HEK293 (cell line): ENCODE measurements at regions not wholly inside any gene's neighbourhood (a gene's known extent, or its start where the extent isn't known, plus 50 kb on each side); places are given as distances from the start of the nearest gene placed in this dataset.

Experiments
- CTCF ChIA-PET: fragments of 350-600 bp; formaldehyde crosslinking; extraction: SDS; loops from one replicate; lab custom pipeline; 2021; ENCODE audit warnings: antibody characterized with exemption; lab: Yijun Ruan, JAX
- POLR2A ChIA-PET: fragments of 300-600 bp; formaldehyde crosslinking; extraction: SDS; loops from one replicate; lab custom pipeline; 2020; ENCODE audit warnings: antibody characterized with exemption, inconsistent platforms; lab: Yijun Ruan, JAX
- H3K27ac ChIP-seq: fragments of 200-500 bp; sonication (Bioruptor generic); 2 replicates; pipeline ENCODE4 v1.5.1; 2014; ENCODE audit warnings: low read depth, low read length, control low read depth, inconsistent platforms; ENCODE audit errors: extremely low read depth
- H3K36me3 ChIP-seq, 2 experiments: fragments of 200-500 bp in 1 of 2; sonication (Bioruptor generic) in 1 of 2; 1 replicate in 1 of 2; 2 replicates in 1 of 2; pipeline ENCODE4 v1.5.1; 2014 to 2017; ENCODE audit warnings: inconsistent platforms in 2 of 2, low read length in 2 of 2; ENCODE audit not compliant: control insufficient read depth in 2 of 2, insufficient read depth in 1 of 2
- H3K4me1 ChIP-seq: fragments of 200-500 bp; sonication (Bioruptor generic); 2 replicates; pipeline ENCODE4 v1.5.1; 2014; ENCODE audit warnings: mild to moderate bottlenecking, low read length, inconsistent platforms; ENCODE audit not compliant: control insufficient read depth, insufficient read depth
- H3K4me3 ChIP-seq: 2 replicates; pipeline ENCODE4 v1.5.1; 2011; ENCODE audit warnings: low read depth, mild to moderate bottlenecking, control low read depth, low read length, moderate library complexity
- H3K9me3 ChIP-seq: fragments of 200-500 bp; sonication (Bioruptor generic); 2 replicates; pipeline ENCODE4 v1.5.1; 2014; ENCODE audit warnings: low read depth, low read length, inconsistent platforms; ENCODE audit not compliant: control insufficient read depth, insufficient read depth
- AEBP2 ChIP-seq: fragments of 450-650 bp; formaldehyde crosslinking; IDR thresholded peaks from 2 replicates; pipeline ENCODE4 v1.5.1; 2016; ENCODE audit warnings: missing biosample characterization, missing genetic modification characterization, borderline replicate concordance
- ELK4 ChIP-seq: IDR thresholded peaks from 2 replicates; pipeline ENCODE4 v1.6.1; 2011; ENCODE audit warnings: mild to moderate bottlenecking, low read depth, low read length, borderline replicate concordance
- GLI4 ChIP-seq: fragments of 450-650 bp; formaldehyde crosslinking; IDR thresholded peaks from 2 replicates; pipeline ENCODE4 v1.5.1; 2016; ENCODE audit warnings: missing biosample characterization, missing genetic modification characterization
- MZF1 ChIP-seq: fragments of 450-650 bp; formaldehyde crosslinking; IDR thresholded peaks from 2 replicates; pipeline ENCODE4 v1.5.1; 2017; ENCODE audit warnings: missing biosample characterization, missing genetic modification characterization, borderline replicate concordance
- SP3 ChIP-seq: fragments of 450-650 bp; formaldehyde crosslinking; IDR thresholded peaks from 2 replicates; pipeline ENCODE4 v1.5.1; 2016; ENCODE audit warnings: missing biosample characterization, missing genetic modification characterization
- TRIM28 ChIP-seq: IDR thresholded peaks from 2 replicates; pipeline ENCODE4 v1.6.1; 2011; ENCODE audit warnings: low read length, control low read depth, borderline replicate concordance
- ZBTB21 ChIP-seq: fragments of 450-650 bp; formaldehyde crosslinking; IDR thresholded peaks from 2 replicates; pipeline ENCODE4 v1.5.1; 2017; ENCODE audit warnings: missing biosample characterization, missing genetic modification characterization
- ZIC2 ChIP-seq: fragments of 450-650 bp; formaldehyde crosslinking; IDR thresholded peaks from 2 replicates; pipeline ENCODE4 v1.5.1; 2016; ENCODE audit warnings: missing biosample characterization, missing genetic modification characterization
- ZNF140 ChIP-seq: fragments of 450-650 bp; formaldehyde crosslinking; IDR thresholded peaks from 2 replicates; pipeline ENCODE4 v1.5.1; 2016; ENCODE audit warnings: missing biosample characterization, missing genetic modification characterization
- ZNF155 ChIP-seq: fragments of 450-650 bp; formaldehyde crosslinking; IDR thresholded peaks from 2 replicates; pipeline ENCODE4 v1.5.1; 2016; ENCODE audit warnings: missing biosample characterization, missing genetic modification characterization
- ZNF19 ChIP-seq: fragments of 450-650 bp; formaldehyde crosslinking; IDR thresholded peaks from 2 replicates; pipeline ENCODE4; 2016; ENCODE audit warnings: missing biosample characterization, missing genetic modification characterization, low read depth
- ZNF23 ChIP-seq: fragments of 450-650 bp; formaldehyde crosslinking; IDR thresholded peaks from 2 replicates; pipeline ENCODE4 v1.5.1; 2016; ENCODE audit warnings: missing biosample characterization, missing genetic modification characterization, borderline replicate concordance
- ZNF302 ChIP-seq: fragments of 450-650 bp; formaldehyde crosslinking; IDR thresholded peaks from 2 replicates; pipeline ENCODE4 v1.5.1; 2016; ENCODE audit warnings: missing biosample characterization, missing genetic modification characterization, low read depth
- ZNF530 ChIP-seq: fragments of 450-650 bp; formaldehyde crosslinking; IDR thresholded peaks from 2 replicates; pipeline ENCODE4 v1.5.1; 2016; ENCODE audit warnings: low read depth, missing biosample characterization, missing genetic modification characterization
- ZNF544 ChIP-seq: fragments of 450-650 bp; formaldehyde crosslinking; IDR thresholded peaks from 2 replicates; pipeline ENCODE4 v1.5.0; 2017; ENCODE audit warnings: missing biosample characterization, missing genetic modification characterization
- ZNF580 ChIP-seq: fragments of 450-650 bp; formaldehyde crosslinking; IDR thresholded peaks from 2 replicates; pipeline ENCODE4 v1.5.1; 2016; ENCODE audit warnings: missing biosample characterization, missing genetic modification characterization
- ZNF747 ChIP-seq: fragments of 450-650 bp; formaldehyde crosslinking; IDR thresholded peaks from 2 replicates; pipeline ENCODE4 v1.5.1; 2016; ENCODE audit warnings: missing biosample characterization, missing genetic modification characterization
- ZNF785 ChIP-seq: fragments of 450-650 bp; formaldehyde crosslinking; IDR thresholded peaks from 2 replicates; pipeline ENCODE4 v1.5.1; 2016; ENCODE audit warnings: missing biosample characterization, missing genetic modification characterization
- TF ChIP-seq, protein P1 (sequence below): fragments of 450-650 bp; formaldehyde crosslinking; IDR thresholded peaks from 2 replicates; pipeline ENCODE4 v1.5.1; 2017; ENCODE audit warnings: missing biosample characterization, missing genetic modification characterization

DNA sequence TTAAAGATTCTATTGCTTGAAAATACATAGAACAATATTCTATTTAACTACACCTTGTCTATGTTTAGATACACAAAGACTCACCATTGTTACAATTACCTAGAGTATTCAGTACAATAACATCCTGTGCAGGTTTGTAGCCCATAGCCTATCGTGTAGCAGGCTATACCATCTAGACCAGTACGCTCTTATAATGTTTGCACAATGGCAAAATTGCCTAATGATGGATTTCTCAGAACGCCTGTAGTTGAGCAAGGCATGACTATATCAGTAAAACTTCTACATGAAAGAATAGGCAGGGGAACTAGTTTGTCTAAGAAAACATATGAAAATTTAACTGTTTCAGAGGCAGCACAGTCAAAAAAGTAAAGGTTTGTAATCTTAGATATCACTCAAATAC, 375.9 kb downstream of the DAD1 start:
- Histone ChIP-seq H3K9me3 (no peaks in the 10 kb centered on the region), H3K4me3 (no peak overlapping the region), H3K36me3 (no peaks in the 10 kb centered on the region), H3K4me1 (no peaks in the 10 kb centered on the region)
- POLR2A ChIA-PET: no interaction called here
- no peak for TF ChIP-seq ZNF544
- no peak for TF ChIP-seq GLI4 (tag by site-specific recombination)
- no peak for TF ChIP-seq ZNF580 (tag by site-specific recombination)
- no peak for TF ChIP-seq ZBTB21 (tag by site-specific recombination)
- TF ChIP-seq ZNF19: no peak
- TF ChIP-seq, protein P1, sequence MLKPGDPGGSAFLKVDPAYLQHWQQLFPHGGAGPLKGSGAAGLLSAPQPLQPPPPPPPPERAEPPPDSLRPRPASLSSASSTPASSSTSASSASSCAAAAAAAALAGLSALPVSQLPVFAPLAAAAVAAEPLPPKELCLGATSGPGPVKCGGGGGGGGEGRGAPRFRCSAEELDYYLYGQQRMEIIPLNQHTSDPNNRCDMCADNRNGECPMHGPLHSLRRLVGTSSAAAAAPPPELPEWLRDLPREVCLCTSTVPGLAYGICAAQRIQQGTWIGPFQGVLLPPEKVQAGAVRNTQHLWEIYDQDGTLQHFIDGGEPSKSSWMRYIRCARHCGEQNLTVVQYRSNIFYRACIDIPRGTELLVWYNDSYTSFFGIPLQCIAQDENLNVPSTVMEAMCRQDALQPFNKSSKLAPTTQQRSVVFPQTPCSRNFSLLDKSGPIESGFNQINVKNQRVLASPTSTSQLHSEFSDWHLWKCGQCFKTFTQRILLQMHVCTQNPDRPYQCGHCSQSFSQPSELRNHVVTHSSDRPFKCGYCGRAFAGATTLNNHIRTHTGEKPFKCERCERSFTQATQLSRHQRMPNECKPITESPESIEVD (tag by site-specific recombination): no peak
- TF ChIP-seq ZNF302 (tag by site-specific recombination): no peak
- TF ChIP-seq ZNF785 (tag by site-specific recombination): no peak
- TF ChIP-seq ZNF530 (tag by site-specific recombination): no peak
- no peak for TF ChIP-seq AEBP2 (tag by site-specific recombination)
- TF ChIP-seq SP3 (tag by site-specific recombination): no peak
- no peak for TF ChIP-seq MZF1 (tag by site-specific recombination)
- TF ChIP-seq, all 188 proteins: peak for 0
- CTCF ChIA-PET: interaction anchor here (0.9 kb wide), 1 partner anchor 15 kb away, joined by 3 read pairs; no protein-coding TSS in a partner anchor
- H3K27ac ChIP-seq: no peak overlapping the region

- Histone ChIP-seq H3K9me3 (no peaks in the 10 kb centered on the region), H3K4me3 (no peak overlapping the region), H3K36me3 (no peaks in the 10 kb centered on the region), H3K4me1 (no peaks in the 10 kb centered on the region), H3K27ac (no peak overlapping the region)
- ChIA-PET POLR2A (no interaction called here), CTCF (interaction anchor here (0.6 kb wide), 1 partner anchor 416 kb away, joined by 4 read pairs; no protein-coding TSS in a partner anchor)
- TF ChIP-seq ZNF155 (tag by site-specific recombination) (no peak), ZNF140 (tag by site-specific recombination) (no peak), TRIM28 (no peak), ZNF747 (no peak), ELK4 (no peak), ZIC2 (no peak)
Measured at GRCh38 chr14:22210906-22211305, 378.1 kb downstream of the DAD1 start.

DNA sequence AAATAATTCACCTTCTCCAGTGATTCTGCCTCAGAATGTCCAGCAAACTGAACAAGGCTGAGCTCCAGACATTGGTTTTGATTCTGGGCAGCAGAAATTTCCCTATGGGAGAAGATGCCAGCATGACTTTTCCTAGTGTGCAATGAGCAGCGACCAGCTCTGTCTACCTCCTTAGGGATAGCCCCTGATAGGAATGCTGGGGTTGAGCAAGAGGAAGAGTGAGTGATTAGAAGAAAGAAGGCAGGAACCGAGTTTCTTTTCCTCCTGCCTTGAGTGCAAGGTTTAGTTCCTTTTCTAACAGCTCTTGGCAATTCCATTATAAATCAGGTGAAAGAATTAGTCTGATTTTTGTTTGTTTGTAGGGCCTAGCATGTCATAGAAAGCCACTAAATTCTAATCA, 379.0 kb downstream of the DAD1 start:
- no peaks in the 10 kb centered on the region for H3K4me1 ChIP-seq
- no peaks in the 10 kb centered on the region for H3K9me3 ChIP-seq
- H3K4me3 ChIP-seq: no peak overlapping the region
- no peak for TF ChIP-seq ZNF23 (tag by site-specific recombination)
- no peaks in the 10 kb centered on the region for H3K36me3 ChIP-seq
- CTCF ChIA-PET: interaction anchor here (0.9 to 1.0 kb wide), 2 partner anchors 9 to 70 kb away, joined by 4 read pairs; no protein-coding TSS in a partner anchor
- POLR2A ChIA-PET: no interaction called here
- no peak overlapping the region for H3K27ac ChIP-seq
